Loucy (cell line): ENCODE measurements at regions not wholly inside any gene's neighbourhood (a gene's known extent, or its start where the extent isn't known, plus 50 kb on each side); places are given as distances from the start of the nearest gene placed in this dataset.

Experiments used
- EZH2phosphoT487 ChIP-seq: fragments of 200-600 bp; IDR thresholded peaks from 2 replicates; pipeline ENCODE4 v1.6.1; 2018; ENCODE audit warnings: antibody characterized with exemption, mild to moderate bottlenecking, moderate library complexity, borderline replicate concordance
- TF ChIP-seq, protein P1 (sequence below): fragments of 200-600 bp; sonication (generic); conservative IDR thresholded peaks from 2 replicates; pipeline ENCODE4 v1.5.1; 2014; ENCODE audit warnings: mild to moderate bottlenecking, antibody characterized with exemption, low read length

- TF ChIP-seq, protein P1, sequence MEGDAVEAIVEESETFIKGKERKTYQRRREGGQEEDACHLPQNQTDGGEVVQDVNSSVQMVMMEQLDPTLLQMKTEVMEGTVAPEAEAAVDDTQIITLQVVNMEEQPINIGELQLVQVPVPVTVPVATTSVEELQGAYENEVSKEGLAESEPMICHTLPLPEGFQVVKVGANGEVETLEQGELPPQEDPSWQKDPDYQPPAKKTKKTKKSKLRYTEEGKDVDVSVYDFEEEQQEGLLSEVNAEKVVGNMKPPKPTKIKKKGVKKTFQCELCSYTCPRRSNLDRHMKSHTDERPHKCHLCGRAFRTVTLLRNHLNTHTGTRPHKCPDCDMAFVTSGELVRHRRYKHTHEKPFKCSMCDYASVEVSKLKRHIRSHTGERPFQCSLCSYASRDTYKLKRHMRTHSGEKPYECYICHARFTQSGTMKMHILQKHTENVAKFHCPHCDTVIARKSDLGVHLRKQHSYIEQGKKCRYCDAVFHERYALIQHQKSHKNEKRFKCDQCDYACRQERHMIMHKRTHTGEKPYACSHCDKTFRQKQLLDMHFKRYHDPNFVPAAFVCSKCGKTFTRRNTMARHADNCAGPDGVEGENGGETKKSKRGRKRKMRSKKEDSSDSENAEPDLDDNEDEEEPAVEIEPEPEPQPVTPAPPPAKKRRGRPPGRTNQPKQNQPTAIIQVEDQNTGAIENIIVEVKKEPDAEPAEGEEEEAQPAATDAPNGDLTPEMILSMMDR = no peak
- no peak for TF ChIP-seq EZH2phosphoT487
Observed at GRCh38 chr10:64444163-64444562, 923.0 kb downstream of the REEP3 start.
